Activated T-cell treated with anti-CD3 and anti-CD28 coated beads for 1 hour (primary cell): ENCODE measurements at regions not wholly inside any gene's neighbourhood (a gene's known extent, or its start where the extent isn't known, plus 50 kb on each side); places are given as distances from the start of the nearest gene placed in this dataset.

ENCODE experiments used
- DNase-seq: peaks from one replicate; pipeline ENCODE4 v3.0.0-alpha.2; 2020; ENCODE audit warnings: low read depth

- no peak for DNase-seq
Observed at GRCh38 chr6:95071464-95071863, 505.9 kb upstream of the MANEA start.

GRCh38 chr6:95078457-95078856, 498.9 kb upstream of the MANEA start:
- no peak for DNase-seq

- DNase-seq: no peak
Observed at GRCh38 chr6:95081231-95081630, 496.1 kb upstream of the MANEA start.

- no peak for DNase-seq
Observed at GRCh38 chr6:95081949-95082348, 495.4 kb upstream of the MANEA start.

- DNase-seq: no peak
Observed at GRCh38 chr6:95083506-95083905, 493.8 kb upstream of the MANEA start.

- no peak for DNase-seq
Observed at GRCh38 chr6:95084867-95085266, 492.5 kb upstream of the MANEA start.

GRCh38 chr6:95087394-95088097, 489.8 kb upstream of the MANEA start:
- DNase-seq: no peak

GRCh38 chr6:95091823-95092436, 485.4 kb upstream of the MANEA start:
- no peak for DNase-seq

GRCh38 chr6:95093154-95093553, 484.2 kb upstream of the MANEA start:
- no peak for DNase-seq

- no peak for DNase-seq
Observed at GRCh38 chr6:95094751-95095663, 482.3 kb upstream of the MANEA start.

GRCh38 chr6:95095855-95096254, 481.5 kb upstream of the MANEA start:
- no peak for DNase-seq

- DNase-seq: no peak
Observed at GRCh38 chr6:95099410-95099809, 477.9 kb upstream of the MANEA start.

- DNase-seq: no peak
Observed at GRCh38 chr6:95109212-95109611, 468.1 kb upstream of the MANEA start.

GRCh38 chr6:95110767-95111166, 466.6 kb upstream of the MANEA start:
- no peak for DNase-seq

- DNase-seq: no peak
Observed at GRCh38 chr6:95117236-95117635, 460.1 kb upstream of the MANEA start.

- no peak for DNase-seq
Observed at GRCh38 chr6:95119927-95120326, 457.4 kb upstream of the MANEA start.

- DNase-seq: no peak
Observed at GRCh38 chr6:95120984-95121383, 456.4 kb upstream of the MANEA start.

GRCh38 chr6:95127261-95127660, 450.1 kb upstream of the MANEA start:
- DNase-seq: no peak

GRCh38 chr6:95128439-95128838, 448.9 kb upstream of the MANEA start:
- DNase-seq: no peak

- no peak for DNase-seq
Observed at GRCh38 chr6:95128947-95129346, 448.4 kb upstream of the MANEA start.

- DNase-seq: no peak
Observed at GRCh38 chr6:95133578-95133977, 443.8 kb upstream of the MANEA start.

GRCh38 chr6:95135182-95135581, 442.2 kb upstream of the MANEA start:
- no peak for DNase-seq

- no peak for DNase-seq
Observed at GRCh38 chr6:95142101-95142500, 435.2 kb upstream of the MANEA start.
